DMS153 treated with DMSO at 0.1 percent for 48 hours (cell line): ENCODE measurements at regions not wholly inside any gene's neighbourhood (a gene's known extent, or its start where the extent isn't known, plus 50 kb on each side); places are given as distances from the start of the nearest gene placed in this dataset.

ENCODE experiments used
- DNase-seq: peaks from one replicate; lab custom pipeline; 2025; ENCODE audit not compliant: unreplicated experiment; lab: John Stamatoyannopoulos, UW

GRCh38 chr10:36704124-36704523 lies 421.3 kb upstream of the ANKRD30A start:
- DNase-seq, result no peak

- DNase-seq, result no peak
Observed at GRCh38 chr10:36703179-36703578, 422.2 kb upstream of the ANKRD30A start.

- no peak for DNase-seq
Observed at GRCh38 chr10:36700123-36700522, 425.3 kb upstream of the ANKRD30A start.

GRCh38 chr10:36692759-36693158 lies 432.6 kb upstream of the ANKRD30A start:
- no peak for DNase-seq

- no peak for DNase-seq
Observed at GRCh38 chr10:36688717-36689116, 436.7 kb upstream of the ANKRD30A start.

GRCh38 chr10:36683421-36683820 lies 442.0 kb upstream of the ANKRD30A start:
- DNase-seq, result no peak

- no peak for DNase-seq
Observed at GRCh38 chr10:36681751-36682632, 443.4 kb upstream of the ANKRD30A start.

GRCh38 chr10:36679554-36679953 lies 445.8 kb upstream of the ANKRD30A start:
- DNase-seq, result peak; percentile 5

- no peak for DNase-seq
Observed at GRCh38 chr10:36677431-36677768, 448.0 kb upstream of the ANKRD30A start.

- peak; percentile 19 for DNase-seq
Observed at GRCh38 chr10:36676756-36677430, 448.5 kb upstream of the ANKRD30A start.

GRCh38 chr10:36676321-36676720 lies 449.1 kb upstream of the ANKRD30A start:
- no peak for DNase-seq

- DNase-seq, result no peak
Observed at GRCh38 chr10:36675458-36675880, 449.9 kb upstream of the ANKRD30A start.

- DNase-seq, result no peak
Observed at GRCh38 chr10:36671607-36672006, 453.8 kb upstream of the ANKRD30A start.

GRCh38 chr10:36670621-36671402 lies 454.6 kb upstream of the ANKRD30A start:
- DNase-seq, result no peak

GRCh38 chr10:36669615-36670352 lies 455.6 kb upstream of the ANKRD30A start:
- no peak for DNase-seq

- no peak for DNase-seq
Observed at GRCh38 chr10:36666451-36666850, 458.9 kb upstream of the ANKRD30A start.

- DNase-seq, result no peak
Observed at GRCh38 chr10:36662571-36662970, 462.8 kb upstream of the ANKRD30A start.

- DNase-seq, result no peak
Observed at GRCh38 chr10:36650274-36650673, 475.1 kb upstream of the ANKRD30A start.

GRCh38 chr10:36647540-36647939 lies 477.9 kb upstream of the ANKRD30A start:
- DNase-seq, result no peak

- DNase-seq, result no peak
Observed at GRCh38 chr10:36640626-36641025, 484.8 kb upstream of the ANKRD30A start.
